ENCODE measurements at regions not wholly inside any gene's neighbourhood (a gene's known extent, or its start where the extent isn't known, plus 50 kb on each side); places are given as distances from the start of the nearest gene placed in this dataset.
A peak's percentile ranks its signal among the peaks of the same experiment; 100 is the strongest.

DNA sequence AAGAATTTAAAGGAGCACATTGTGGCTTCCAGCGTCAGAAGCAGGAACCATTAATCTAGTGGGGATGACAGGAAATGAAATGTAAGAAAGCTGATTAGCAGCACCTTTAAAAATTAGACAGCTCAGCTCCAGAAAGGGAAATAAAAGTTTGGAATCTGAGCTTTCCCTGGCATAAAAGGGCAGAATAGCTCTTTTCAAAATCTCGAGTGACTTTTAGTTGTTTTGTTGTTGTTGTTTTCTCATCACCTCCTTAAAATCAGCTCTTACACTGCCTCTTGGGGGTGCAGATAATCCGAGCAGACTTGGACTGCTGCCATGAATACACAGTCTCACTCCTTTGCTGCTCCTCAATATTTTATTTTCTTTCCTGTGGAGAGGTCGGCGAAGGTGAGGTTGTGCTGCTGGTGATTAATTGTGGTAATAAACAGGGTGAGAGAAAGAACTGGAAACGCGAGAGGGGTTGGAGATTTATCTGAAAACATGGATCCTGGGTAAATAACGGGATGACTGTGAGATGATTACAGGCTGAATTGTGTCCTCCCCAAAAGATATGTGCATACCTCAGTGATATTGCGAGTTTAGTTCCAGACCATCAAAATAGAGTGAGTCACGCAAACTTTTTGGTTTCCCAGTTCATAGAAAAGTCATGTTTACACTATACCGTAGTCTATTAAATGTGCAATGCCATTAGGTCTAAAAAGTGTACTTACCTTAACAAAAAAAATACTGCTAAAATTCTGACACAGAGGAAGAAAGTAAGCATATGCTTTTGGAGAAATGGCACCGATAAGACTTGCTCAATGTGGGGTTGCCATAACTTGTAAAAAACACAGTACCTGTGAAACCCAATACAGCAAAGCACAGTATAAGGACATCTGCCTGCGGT is 787.7 kb downstream of the UQCRFS1 start:
- POLR2A ChIA-PET = interaction anchor here (0.7 to 1.9 kb wide), 4 partner anchors 26 to 208 kb away, joined by 3 to 4 read pairs (median 3); no protein-coding TSS in a partner anchor
- CTCF ChIA-PET = interaction anchor here (0.8 to 2.6 kb wide), 11 partner anchors 10 to 835 kb away, joined by 3 to 9 read pairs (median 3); no protein-coding TSS in a partner anchor
- no peak overlapping the region for H3K4me3 ChIP-seq (ENCODE audit: low read depth, low read length)
- H3K36me3 ChIP-seq (ENCODE audit: control insufficient read depth in 2 of 2, insufficient read depth in 1 of 2, low read length in 2 of 2) = no peaks in the 10 kb centered on the region; a peak in 1 of 3 replicates
- H3K4me1 ChIP-seq (ENCODE audit: control insufficient read depth, insufficient read depth, low read length) = peaks cover 58% of the 10 kb centered on the region
- H3K9me3 ChIP-seq (ENCODE audit: control insufficient read depth, insufficient read depth, low read depth, low read length) = peaks cover 3% of the 10 kb centered on the region; the same call in 1 of the 2 replicates
- peak overlapping the region; percentile 84 for H3K27ac ChIP-seq (ENCODE audit: extremely low read depth, low read depth, low read length)
- TF ChIP-seq ZNF221 (tag by site-specific recombination; IDR thresholded peaks at IDR 0.05; ENCODE audit: borderline replicate concordance) (no peak), ZNF580 (tag by site-specific recombination; IDR thresholded peaks at IDR 0.05) (peak; percentile 94), ZNF18 (tag by site-specific recombination; IDR thresholded peaks at IDR 0.05) (peak; percentile 94), HOXD13 (CRISPR knock-in tag; IDR thresholded peaks at IDR 0.05; ENCODE audit: borderline replicate concordance) (no peak), ZNF423 (tag by site-specific recombination; IDR thresholded peaks at IDR 0.05) (peak; percentile 55; the same call in 1 of the 2 replicates), ZSCAN16 (tag by site-specific recombination; IDR thresholded peaks at IDR 0.05) (0 out of 2 replicates have a peak, but pooled peaks have one; percentile 56), SETDB1 (IDR thresholded peaks at IDR 0.05; ENCODE audit: insufficient read length, low read length) (no peak), ZNF398 (tag by site-specific recombination; IDR thresholded peaks at IDR 0.05) (peak; percentile 89), ZBTB1 (tag by site-specific recombination; IDR thresholded peaks at IDR 0.05) (peak; percentile 98), ZNF510 (tag by site-specific recombination; IDR thresholded peaks at IDR 0.05; ENCODE audit: insufficient replicate concordance) (no peak), KLF10 (tag by site-specific recombination; IDR thresholded peaks at IDR 0.05) (peak; percentile 61; the same call in 1 of the 2 replicates), ZNF366 (tag by site-specific recombination; conservative IDR thresholded peaks at IDR 0.05) (no peak; the same call in 1 of the 2 replicates), ZNF175 (tag by site-specific recombination; IDR thresholded peaks at IDR 0.05) (no peak), ZNF664 (tag by site-specific recombination; IDR thresholded peaks at IDR 0.05) (peak; percentile 90), ZNF146 (tag by site-specific recombination; IDR thresholded peaks at IDR 0.05) (peak; percentile 83; the same call in 1 of the 2 replicates), WT1 (tag by site-specific recombination; IDR thresholded peaks at IDR 0.05) (peak; percentile 100), ZNF621 (tag by site-specific recombination; IDR thresholded peaks at IDR 0.05) (no peak), ZNF335 (tag by site-specific recombination; conservative IDR thresholded peaks at IDR 0.05) (peak; percentile 27), MZF1 (tag by site-specific recombination; IDR thresholded peaks at IDR 0.05; ENCODE audit: borderline replicate concordance) (no peak; the same call in 1 of the 2 replicates), ZNF837 (tag by site-specific recombination; IDR thresholded peaks at IDR 0.05) (no peak), ZNF558 (tag by site-specific recombination; IDR thresholded peaks at IDR 0.05) (peak; percentile 69), ZNF311 (tag by site-specific recombination; IDR thresholded peaks at IDR 0.05; ENCODE audit: borderline replicate concordance) (no peak), ZNF518A (tag by site-specific recombination; conservative IDR thresholded peaks at IDR 0.05; ENCODE audit: low read depth) (peak; percentile 62; the same call in 1 of the 2 replicates), MEIS1 (CRISPR knock-in tag; IDR thresholded peaks at IDR 0.05; ENCODE audit: borderline replicate concordance) (no peak), ZNF629 (tag by site-specific recombination; IDR thresholded peaks at IDR 0.05) (peak; percentile 89), HOXC10 (CRISPR knock-in tag; IDR thresholded peaks at IDR 0.05) (no peak)
- TF ChIP-seq, protein P1, sequence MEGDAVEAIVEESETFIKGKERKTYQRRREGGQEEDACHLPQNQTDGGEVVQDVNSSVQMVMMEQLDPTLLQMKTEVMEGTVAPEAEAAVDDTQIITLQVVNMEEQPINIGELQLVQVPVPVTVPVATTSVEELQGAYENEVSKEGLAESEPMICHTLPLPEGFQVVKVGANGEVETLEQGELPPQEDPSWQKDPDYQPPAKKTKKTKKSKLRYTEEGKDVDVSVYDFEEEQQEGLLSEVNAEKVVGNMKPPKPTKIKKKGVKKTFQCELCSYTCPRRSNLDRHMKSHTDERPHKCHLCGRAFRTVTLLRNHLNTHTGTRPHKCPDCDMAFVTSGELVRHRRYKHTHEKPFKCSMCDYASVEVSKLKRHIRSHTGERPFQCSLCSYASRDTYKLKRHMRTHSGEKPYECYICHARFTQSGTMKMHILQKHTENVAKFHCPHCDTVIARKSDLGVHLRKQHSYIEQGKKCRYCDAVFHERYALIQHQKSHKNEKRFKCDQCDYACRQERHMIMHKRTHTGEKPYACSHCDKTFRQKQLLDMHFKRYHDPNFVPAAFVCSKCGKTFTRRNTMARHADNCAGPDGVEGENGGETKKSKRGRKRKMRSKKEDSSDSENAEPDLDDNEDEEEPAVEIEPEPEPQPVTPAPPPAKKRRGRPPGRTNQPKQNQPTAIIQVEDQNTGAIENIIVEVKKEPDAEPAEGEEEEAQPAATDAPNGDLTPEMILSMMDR (tag by site-specific recombination; IDR thresholded peaks at IDR 0.05) = no peak
